GM18499 (cell line): ENCODE measurements at regions not wholly inside any gene's neighbourhood (a gene's known extent, or its start where the extent isn't known, plus 50 kb on each side); places are given as distances from the start of the nearest gene placed in this dataset.

Source experiments
- ATAC-seq: cut with Tn5 transposase; IDR thresholded peaks from one replicate; pipeline ENCODE4 v1.9.1; 2021; ENCODE audit warnings: moderate number of reproducible peaks; ENCODE audit not compliant: insufficient read depth, unreplicated experiment

DNA sequence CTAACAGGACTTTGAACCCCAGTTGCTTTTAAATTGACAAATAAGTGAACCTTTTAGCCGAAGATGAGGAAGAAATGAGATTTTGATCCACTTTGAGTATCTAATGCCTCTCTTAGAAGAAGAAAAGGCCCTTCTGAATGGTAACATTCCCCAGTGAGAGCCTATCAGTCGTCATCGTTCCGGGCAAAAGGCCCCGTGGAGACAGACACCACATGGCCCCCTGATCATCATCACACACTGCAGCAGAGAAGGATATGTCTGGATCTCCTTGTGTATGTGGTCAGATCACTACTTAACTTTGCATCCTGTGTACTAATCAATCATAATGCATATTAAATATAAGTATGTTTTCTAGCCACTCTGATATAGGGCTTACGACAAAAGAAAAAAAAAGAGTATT is 87.3 kb upstream of the SMYD2 start:
- ATAC-seq: no peak

- no peak for ATAC-seq
Observed at GRCh38 chr1:214198571-214198970, 82.4 kb upstream of the SMYD2 start.

DNA sequence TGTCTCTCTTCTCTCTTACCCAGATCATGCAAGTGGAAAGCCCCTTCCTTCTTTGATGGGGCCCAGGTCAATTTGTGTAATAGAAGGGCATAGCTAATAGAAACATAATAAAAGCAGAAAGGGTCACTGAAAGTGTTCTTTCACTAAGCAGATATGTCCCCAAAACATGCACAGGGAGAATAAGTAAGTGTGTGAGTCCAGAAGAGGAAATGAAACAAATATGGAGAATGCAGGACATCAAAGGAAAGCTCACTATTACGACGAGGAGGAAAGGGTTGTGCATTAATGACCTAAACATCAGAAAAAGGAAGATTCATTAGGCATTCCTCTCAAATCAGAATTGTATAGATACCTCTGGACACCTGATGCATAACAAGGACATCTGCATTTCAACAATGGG is 81.4 kb upstream of the SMYD2 start:
- ATAC-seq: no peak

DNA sequence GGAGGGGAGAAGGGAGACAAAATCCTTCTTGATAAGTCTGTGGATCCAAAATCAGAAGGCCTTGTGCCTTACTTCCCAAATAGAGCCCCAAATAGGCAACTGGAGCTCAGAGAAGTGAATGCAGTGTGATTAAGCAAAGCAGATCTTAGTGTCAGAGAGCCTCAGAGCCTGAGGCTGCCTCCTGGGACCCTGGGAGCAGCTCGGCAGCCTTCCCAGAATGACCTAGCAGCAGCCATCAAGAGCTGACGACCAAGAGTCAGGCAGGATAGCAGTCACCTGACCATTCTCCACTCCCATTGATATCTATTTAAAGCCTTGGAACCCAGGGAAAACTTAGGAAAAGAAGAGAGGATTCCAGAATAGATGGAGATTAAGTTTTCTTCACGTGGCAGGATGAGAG is 78.0 kb upstream of the SMYD2 start:
- ATAC-seq: no peak

DNA sequence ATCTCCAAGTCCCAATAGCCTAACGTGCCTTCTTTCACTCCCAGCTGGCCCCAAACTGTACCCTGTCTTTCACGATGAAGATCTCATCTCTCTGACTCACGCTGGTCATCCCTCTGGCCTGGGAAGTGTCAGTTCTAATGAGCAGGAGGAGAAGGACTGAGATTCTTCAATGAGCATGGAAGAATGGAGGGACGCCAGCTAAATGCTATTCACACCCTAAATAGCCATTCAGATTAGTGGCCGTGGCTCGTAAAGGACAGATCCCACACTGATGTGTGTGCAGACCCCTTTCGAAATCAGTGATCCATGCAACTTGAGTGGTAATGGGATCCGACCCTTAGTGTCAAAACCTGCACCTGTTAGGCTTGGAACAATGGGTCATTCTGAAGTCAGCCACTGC is 75.9 kb upstream of the SMYD2 start:
- no peak for ATAC-seq

- no peak for ATAC-seq
Observed at GRCh38 chr1:214208460-214208859, 72.5 kb upstream of the SMYD2 start.

- ATAC-seq: no peak
Observed at GRCh38 chr1:214209260-214209808, 71.6 kb upstream of the SMYD2 start.

GRCh38 chr1:214213136-214213535 is 67.8 kb upstream of the SMYD2 start:
- ATAC-seq: no peak

DNA sequence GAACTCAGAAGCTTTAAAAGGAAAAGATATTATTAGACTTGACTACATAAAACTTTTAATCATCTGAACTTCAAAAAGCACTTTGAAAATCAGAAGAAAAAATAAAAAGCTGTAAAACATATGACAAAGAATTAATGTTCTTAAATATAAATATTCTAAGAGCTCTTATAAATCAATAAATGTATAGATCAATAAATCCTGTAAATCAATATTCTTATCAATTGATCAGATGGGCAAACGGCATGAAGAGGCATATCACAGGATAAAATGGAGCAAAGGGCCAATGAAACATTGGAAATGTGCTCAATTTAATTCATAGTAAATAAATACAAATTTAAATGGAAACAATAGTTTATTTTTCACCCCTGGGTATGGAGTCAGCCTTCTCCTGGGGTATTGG is 66.1 kb upstream of the SMYD2 start:
- ATAC-seq: no peak

- ATAC-seq: no peak
Observed at GRCh38 chr1:214215583-214215982, 65.4 kb upstream of the SMYD2 start.

DNA sequence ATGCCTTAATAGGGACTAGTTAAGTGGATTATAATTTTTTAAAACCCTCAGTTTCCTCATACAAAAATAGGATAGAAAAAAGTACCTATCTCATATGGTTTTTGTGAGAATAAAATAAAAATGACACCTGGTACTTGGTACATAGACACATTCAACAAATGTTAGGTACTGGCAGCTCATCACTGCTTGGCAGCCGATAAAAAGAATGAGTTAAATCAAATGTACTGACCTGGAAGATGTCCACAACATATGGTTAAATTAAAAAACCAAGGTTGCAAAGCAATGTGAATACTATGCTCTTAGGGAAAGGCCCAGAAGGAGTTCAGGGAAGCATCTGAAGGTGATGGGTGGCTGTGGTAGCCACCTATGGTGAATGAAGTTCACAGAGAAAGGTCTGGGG is 64.9 kb upstream of the SMYD2 start:
- ATAC-seq: no peak

DNA sequence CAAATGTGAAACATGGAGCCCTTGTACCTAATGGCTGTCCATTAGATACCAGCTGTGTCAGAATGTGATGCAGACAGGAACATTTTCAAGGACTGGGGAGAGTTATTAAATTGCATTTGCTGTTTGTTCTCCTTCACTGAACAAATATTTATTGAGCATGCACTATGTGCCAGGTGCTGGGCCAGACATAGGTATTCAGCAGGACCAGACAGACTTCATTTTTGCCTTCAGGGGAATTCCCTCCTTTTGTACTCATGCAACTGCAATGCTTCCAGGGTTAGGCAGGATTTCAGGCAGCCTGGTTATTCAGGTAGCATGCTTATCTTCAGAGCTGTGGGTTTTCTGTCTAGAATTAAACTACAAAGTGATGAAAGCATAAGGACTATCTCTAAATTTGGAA is 64.2 kb upstream of the SMYD2 start:
- ATAC-seq: no peak

DNA sequence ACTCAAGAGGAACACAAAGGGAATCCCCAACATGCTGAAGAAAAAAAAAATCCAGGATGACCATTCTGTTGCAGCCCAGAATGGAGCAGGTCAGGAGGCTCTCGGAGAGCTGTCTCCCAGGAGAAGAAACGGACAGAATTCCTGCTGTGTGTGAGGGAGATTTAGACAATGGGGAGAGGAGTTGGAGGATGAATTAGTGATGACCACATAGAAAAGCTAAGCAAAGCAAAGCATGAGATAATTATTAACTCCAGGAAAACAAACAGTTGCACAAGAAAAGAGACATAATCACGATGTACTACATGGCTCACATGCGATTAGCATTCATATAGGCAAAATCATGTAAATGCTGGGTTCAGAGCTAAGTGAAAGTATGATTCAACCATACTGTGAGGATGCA is 61.1 kb upstream of the SMYD2 start:
- ATAC-seq: no peak

- no peak for ATAC-seq
Observed at GRCh38 chr1:214220891-214221290, 60.1 kb upstream of the SMYD2 start.

GRCh38 chr1:214224611-214225354 is 56.2 kb upstream of the SMYD2 start:
- no peak for ATAC-seq

- no peak for ATAC-seq
Observed at GRCh38 chr1:214228976-214229375, 52.0 kb upstream of the SMYD2 start.

DNA sequence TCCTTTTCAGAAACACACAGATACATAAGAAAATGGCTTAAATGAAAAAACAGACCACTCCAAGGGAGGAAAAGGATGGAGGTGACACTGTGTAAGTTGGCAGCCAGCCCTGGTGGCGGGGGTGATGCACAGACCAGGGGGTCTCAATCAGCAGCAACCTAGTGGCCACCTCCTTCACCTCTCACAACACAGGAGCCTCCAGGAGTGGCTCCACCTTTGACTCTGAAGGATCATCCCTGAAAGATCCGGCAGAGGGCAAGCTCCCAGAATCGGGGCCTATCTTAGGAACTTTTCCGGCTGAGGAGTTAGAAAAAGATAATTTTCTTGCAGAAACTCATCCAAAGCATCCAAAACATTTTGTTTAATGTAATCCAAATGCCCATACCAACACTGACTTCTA is 51.2 kb upstream of the SMYD2 start:
- no peak for ATAC-seq
